SK-N-MC (cell line): ENCODE measurements at regions not wholly inside any gene's neighbourhood (a gene's known extent, or its start where the extent isn't known, plus 50 kb on each side); places are given as distances from the start of the nearest gene placed in this dataset.

Source experiments
- EZH2 ChIP-seq: fragments of 200-600 bp; sonication (generic); IDR thresholded peaks from one replicate; pipeline ENCODE4 v1.6.1; 2017; ENCODE audit warnings: antibody characterized with exemption
- POLR2AphosphoS5 ChIP-seq: IDR thresholded peaks from 2 replicates; pipeline ENCODE4 v1.6.1; 2012; ENCODE audit warnings: mild to moderate bottlenecking, low read depth, low read length, borderline replicate concordance

DNA sequence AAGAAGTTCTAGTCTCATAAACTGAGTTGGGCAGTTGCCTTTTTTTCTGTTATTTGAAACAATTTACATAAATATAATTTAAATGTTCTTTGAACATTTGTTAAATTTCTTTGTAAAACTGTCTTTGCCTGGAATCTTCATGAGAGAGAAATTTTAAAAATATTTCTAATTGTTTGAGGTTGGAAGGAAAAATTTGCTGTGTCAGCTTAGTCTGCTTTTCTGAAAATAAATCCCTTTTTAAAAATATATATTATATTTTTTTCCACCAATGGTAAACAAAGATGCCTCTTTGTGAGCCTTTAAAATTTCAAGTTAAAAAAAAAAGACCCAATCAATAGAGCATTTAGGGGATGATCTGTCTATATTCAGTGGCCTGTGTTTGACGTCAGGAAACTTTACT lies 542.7 kb downstream of the KIF4B start:
- TF ChIP-seq EZH2 (no peak), POLR2AphosphoS5 (no peak)
